Peyer's patch (tissue), 4 donors: ENCODE measurements at regions not wholly inside any gene's neighbourhood (a gene's known extent, or its start where the extent isn't known, plus 50 kb on each side); places are given as distances from the start of the nearest gene placed in this dataset.

Experiments
- CTCF ChIP-seq, 6 experiments: fragments of 450-650 bp in 4 of 6; fragments of 200-600 bp in 2 of 6; sonication (generic) in 1 of 6; IDR thresholded peaks; one replicate each; pipeline ENCODE4 v1.5.1; 2017 to 2019; ENCODE audit warnings: antibody characterized with exemption in 6 of 6, mild to moderate bottlenecking in 3 of 6, moderate library complexity in 1 of 6
- POLR2A ChIP-seq, 2 donors: fragments of 450-650 bp; IDR thresholded peaks; one replicate each; pipeline ENCODE4 v1.5.1; 2017; ENCODE audit warnings: antibody characterized with exemption in 2 of 2, mild to moderate bottlenecking in 2 of 2, moderate library complexity in 2 of 2

GRCh38 chr1:37323486-37324377 is 150.6 kb upstream of the ZC3H12A start:
- TF ChIP-seq CTCF (IDR thresholded peaks at IDR 0.05) (peak; percentile 26 to 71 (median 60)), POLR2A (IDR thresholded peaks at IDR 0.05) (no peak)
